IMR-90 (cell line): ENCODE measurements at regions not wholly inside any gene's neighbourhood (a gene's known extent, or its start where the extent isn't known, plus 50 kb on each side); places are given as distances from the start of the nearest gene placed in this dataset.

Experiments
- ATAC-seq: fragments of 200-7000 bp; cut with Tn5 transposase; 2 replicates; pipeline ENCODE4 v1.9.1; 2020; ENCODE audit warnings: low read depth, mild to moderate bottlenecking, moderate library complexity
- BruUV-seq: library from RNA; stranded (reverse); fragments of 400-500 nt; replicated peaks from 2 replicates; lab custom pipeline; 2021; lab: Mats Ljungman, UMichigan
- CTCF ChIA-PET: fragments of 300-600 bp; formaldehyde crosslinking; extraction: SDS; loops from one replicate; lab custom pipeline; 2021; ENCODE audit warnings: antibody characterized with exemption; lab: Yijun Ruan, JAX
- POLR2A ChIA-PET: fragments of 300-600 bp; sonication (Branson Sonifier 250); formaldehyde crosslinking; loops from one replicate; lab custom pipeline; 2022; ENCODE audit warnings: antibody characterized with exemption; ENCODE audit not compliant: unreplicated experiment; lab: Charles Lee
- DNase-seq: peaks from one replicate; pipeline ENCODE4 v3.0.0; 2013
- H2AFZ ChIP-seq: replicated peaks from 2 replicates; pipeline ENCODE3; 2013; ENCODE audit warnings: low read length, mild to moderate bottlenecking; ENCODE audit not compliant: poor library complexity
- H2AK5ac ChIP-seq: 2 replicates; pipeline ENCODE4 v1.6.1; 2013; ENCODE audit warnings: low read depth, low read length, inconsistent platforms
- H2AK9ac ChIP-seq: replicated peaks from 2 replicates; pipeline ENCODE3; 2013; ENCODE audit warnings: mild to moderate bottlenecking, low read depth, low read length, moderate library complexity; ENCODE audit not compliant: poor library complexity
- H2BK120ac ChIP-seq: 2 replicates; pipeline ENCODE4 v1.6.1; 2013; ENCODE audit warnings: low read depth, low read length, inconsistent platforms
- H2BK15ac ChIP-seq: 3 replicates; pipeline ENCODE4 v1.6.1; 2013; ENCODE audit warnings: low read depth, low read length, inconsistent platforms
- H2BK20ac ChIP-seq: 2 replicates; pipeline ENCODE4 v1.6.1; 2013; ENCODE audit warnings: low read depth, mild to moderate bottlenecking, inconsistent platforms, low read length, moderate library complexity
- H2BK5ac ChIP-seq: 2 replicates; pipeline ENCODE4 v1.6.1; 2013; ENCODE audit warnings: mild to moderate bottlenecking, low read depth, low read length, inconsistent platforms; ENCODE audit not compliant: poor library complexity, severe bottlenecking
- H3K14ac ChIP-seq: replicated peaks from 2 replicates; pipeline ENCODE4 v1.6.1; 2013; ENCODE audit warnings: low read depth, low read length, inconsistent platforms
- H3K18ac ChIP-seq: 2 replicates; pipeline ENCODE4 v1.6.1; 2013; ENCODE audit warnings: low read depth, low read length, control low read depth
- H3K23ac ChIP-seq: 2 replicates; pipeline ENCODE4 v1.6.1; 2013; ENCODE audit warnings: low read depth, low read length, inconsistent platforms
- H3K27ac ChIP-seq: 2 replicates; pipeline ENCODE4 v1.5.1; 2013; ENCODE audit warnings: mild to moderate bottlenecking, control low read depth, low read length; ENCODE audit not compliant: insufficient read depth
- H3K27me3 ChIP-seq: 2 replicates; pipeline ENCODE4 v1.6.1; 2013; ENCODE audit warnings: low read length; ENCODE audit not compliant: control insufficient read depth, insufficient read depth
- H3K36me3 ChIP-seq: 2 replicates; pipeline ENCODE4 v1.6.1; 2013; ENCODE audit warnings: low read length, mixed read lengths; ENCODE audit not compliant: control insufficient read depth, insufficient read depth
- H3K4ac ChIP-seq: 2 replicates; pipeline ENCODE4 v1.6.1; 2013; ENCODE audit warnings: low read depth, low read length, inconsistent platforms
- H3K4me1 ChIP-seq: 2 replicates; pipeline ENCODE4 v1.6.1; 2013; ENCODE audit warnings: low read length, mixed read lengths; ENCODE audit not compliant: control insufficient read depth, insufficient read depth
- H3K4me2 ChIP-seq: 2 replicates; pipeline ENCODE4 v1.6.1; 2013; ENCODE audit warnings: low read depth, mild to moderate bottlenecking, control low read depth, low read length, moderate library complexity
- H3K4me3 ChIP-seq: 2 replicates; pipeline ENCODE4 v1.5.1; 2013; ENCODE audit warnings: low read depth, mild to moderate bottlenecking, control low read depth, low read length, moderate library complexity; ENCODE audit not compliant: insufficient read depth
- H3K56ac ChIP-seq: 2 replicates; pipeline ENCODE4 v1.6.1; 2013; ENCODE audit warnings: low read length, inconsistent platforms; ENCODE audit not compliant: insufficient read depth; ENCODE audit errors: extremely low read depth
- H3K79me1 ChIP-seq, 2 experiments: 2 replicates each; pipeline ENCODE4 v1.6.1; 2013; ENCODE audit warnings: low read length in 2 of 2, inconsistent platforms in 1 of 2, low read depth in 1 of 2
- H3K9ac ChIP-seq: 2 replicates; pipeline ENCODE4 v1.6.1; 2013; ENCODE audit warnings: low read depth, low read length, control low read depth
- H3K9me1 ChIP-seq: 2 replicates; pipeline ENCODE4 v1.6.1; 2013; ENCODE audit warnings: low read length, inconsistent platforms; ENCODE audit not compliant: insufficient read depth
- H3K9me3 ChIP-seq: 2 replicates; pipeline ENCODE4 v1.6.1; 2013; ENCODE audit warnings: low read length; ENCODE audit not compliant: control insufficient read depth, insufficient read depth
- H4K20me1 ChIP-seq: 2 replicates; pipeline ENCODE4 v1.6.1; 2013; ENCODE audit warnings: low read length, inconsistent platforms; ENCODE audit not compliant: insufficient read depth
- H4K5ac ChIP-seq: 2 replicates; pipeline ENCODE4 v1.6.1; 2013; ENCODE audit warnings: mild to moderate bottlenecking, low read depth, low read length, control low read depth
- H4K8ac ChIP-seq, 2 experiments: 2 replicates each; pipeline ENCODE4 v1.6.1; 2013; ENCODE audit warnings: low read depth in 2 of 2, low read length in 2 of 2, control low read depth in 1 of 2, inconsistent platforms in 1 of 2
- H4K91ac ChIP-seq: 2 replicates; pipeline ENCODE4 v1.6.1; 2013; ENCODE audit warnings: low read depth, low read length, inconsistent platforms; ENCODE audit not compliant: insufficient read depth
- CEBPB ChIP-seq: IDR thresholded peaks from 2 replicates; pipeline ENCODE4 v1.6.1; 2012; ENCODE audit warnings: low read depth, low read length, improper control_type of control experiment
- FOS ChIP-seq: fragments of 150-350 bp; IDR thresholded peaks from 2 replicates; pipeline ENCODE4 v1.6.1; 2016; ENCODE audit warnings: low read depth, low read length
- MXI1 ChIP-seq: IDR thresholded peaks from 2 replicates; pipeline ENCODE4 v1.6.1; 2012; ENCODE audit warnings: low read depth, mild to moderate bottlenecking, low read length, moderate library complexity, borderline replicate concordance
- dilution Hi-C: fragments of 300-500 bp; cut with HindIII; formaldehyde crosslinking; loops from one replicate; pipeline ENCODE4 v1.14.3; 2018; ENCODE audit warnings: low sequenced_read_pairs; ENCODE audit not compliant: unreplicated experiment
- in situ Hi-C: fragments of 300-500 bp; cut with MboI; formaldehyde crosslinking; loops from 3 replicates; pipeline ENCODE4 v1.14.3; 2019; ENCODE audit warnings: low sequenced_read_pairs, inconsistent platforms, mixed read lengths
- intact Hi-C: fragments of 100-400 bp; cut with micrococcal nuclease; formaldehyde crosslinking; loops from 2 replicates; pipeline ENCODE4 v1.10.0; 2022

DNA sequence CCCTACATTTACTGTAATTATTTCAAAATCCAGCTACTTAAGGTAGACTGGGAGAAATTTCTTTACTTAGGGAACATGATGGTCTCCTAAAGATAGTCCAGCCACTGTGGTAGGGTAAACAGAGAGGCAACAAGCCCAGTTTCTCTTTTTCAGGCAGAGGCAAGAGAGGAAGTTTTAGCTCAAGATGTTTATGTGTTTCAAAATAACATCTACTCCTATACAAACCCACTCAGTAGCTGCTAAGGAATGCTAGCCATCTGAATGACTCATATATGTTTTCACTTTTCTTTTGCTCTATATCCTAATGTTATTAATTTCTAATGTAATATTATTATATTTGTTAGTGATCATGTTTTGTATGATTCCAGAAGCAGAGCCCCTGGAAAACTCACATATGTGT is 856.6 kb downstream of the PLA2G4A start:
- in situ Hi-C loops = no loop called here
- ChIA-PET POLR2A (no interaction called here), CTCF (no interaction called here)
- DNase-seq (peak; percentile 86), ATAC-seq (peak; percentile 94)
- Histone ChIP-seq H2AFZ (no peak overlapping the region), H3K4me2 (peak overlapping the region; percentile 60; the same call in 1 of the 2 replicates), H3K79me1 (no peaks in the 10 kb centered on the region), H3K9me1 (no peaks in the 10 kb centered on the region; the same call in 1 of the 2 replicates), H3K9ac (no peak overlapping the region), H2BK15ac (no peak overlapping the region), H3K18ac (peak overlapping the region; percentile 85; the same call in 1 of the 2 replicates), H3K36me3 (no peaks in the 10 kb centered on the region), H3K4me3 (no peak overlapping the region), H3K56ac (no peak overlapping the region), H3K27ac (no peak overlapping the region), H3K9me3 (no peaks in the 10 kb centered on the region), H3K27me3 (no peaks in the 10 kb centered on the region), H2BK5ac (peak overlapping the region; percentile 84), H2AK9ac (no peak overlapping the region), H2BK20ac (no peak overlapping the region; the same call in 1 of the 2 replicates), H4K91ac (no peak overlapping the region), H2AK5ac (no peak overlapping the region), H2BK120ac (peak overlapping the region; percentile 83), H3K4me1 (peaks cover 2% of the 10 kb centered on the region; the same call in 1 of the 2 replicates), H4K20me1 (no peaks in the 10 kb centered on the region), H3K14ac (no peak overlapping the region), H4K5ac (no peak overlapping the region), H3K23ac (no peak overlapping the region), H4K8ac (peak overlapping the region in 1 of 2 experiments; percentile 64; a peak in 2 of 4 replicates), H3K4ac (no peak overlapping the region)
- TF ChIP-seq FOS (peak; percentile 56; the same call in 1 of the 2 replicates), MXI1 (no peak), CEBPB (peak; percentile 7; the same call in 1 of the 2 replicates)
- intact Hi-C loops = loop anchor here (5.0 kb wide), 1 partner anchor 193 kb away; no protein-coding TSS in a partner anchor
- dilution Hi-C loops = no loop called here
- BruUV-seq = no TSS peak
